ENCODE measurements at regions not wholly inside any gene's neighbourhood (a gene's known extent, or its start where the extent isn't known, plus 50 kb on each side); places are given as distances from the start of the nearest gene placed in this dataset.

DNA sequence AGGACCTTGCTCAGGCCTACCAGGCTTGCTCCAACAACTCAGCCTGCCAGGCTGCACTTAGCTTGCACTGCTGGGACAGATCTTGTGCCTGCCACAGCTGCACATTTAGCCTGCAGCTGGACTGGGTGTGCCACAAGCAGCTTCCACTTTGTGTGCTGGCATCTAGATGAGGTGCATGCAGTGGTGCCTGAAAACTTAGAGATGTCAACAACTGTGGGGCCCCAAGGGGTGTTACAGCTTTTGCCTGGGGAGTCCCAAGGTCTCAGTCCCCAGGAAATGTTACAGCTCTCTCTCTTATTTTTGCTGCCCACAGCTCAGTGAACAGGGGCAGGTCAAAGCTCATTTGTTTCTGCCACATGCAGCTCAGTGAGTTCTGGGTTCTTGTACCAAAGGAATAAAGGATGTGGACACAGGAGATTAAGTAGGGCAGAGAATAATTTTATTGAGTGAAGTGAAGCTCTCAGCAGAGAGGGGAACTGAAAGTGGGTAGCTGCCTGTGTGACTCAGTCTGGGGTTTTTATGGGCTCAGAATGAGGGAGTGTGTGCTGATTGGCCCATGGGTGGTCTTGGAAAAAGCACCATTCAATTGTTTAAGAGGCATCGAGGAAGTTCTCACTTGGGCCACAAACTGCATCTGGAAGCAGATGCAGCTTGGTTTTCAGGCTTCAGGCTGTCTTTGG lies 828.3 kb downstream of the TECRL start:
- WGBS, 2 donors = 40 to 43% methylated on average over 1 of the region's 1 CpG
- H3K4me1 ChIP-seq = no peaks in the 10 kb centered on the region
- DNase-seq (no peak), ATAC-seq (ENCODE audit: low FRiP score in 2 of 2) (no peak)
- H3K27me3 ChIP-seq = no peaks in the 10 kb centered on the region
- no peak for TF ChIP-seq CTCF (IDR thresholded peaks at IDR 0.05)
- TF ChIP-seq EP300 (IDR thresholded peaks at IDR 0.05) = no peak
- TF ChIP-seq POLR2AphosphoS5 (IDR thresholded peaks at IDR 0.05) = no peak
- TF ChIP-seq POLR2A (IDR thresholded peaks at IDR 0.05) = no peak
- H3K4me3 ChIP-seq = no peak overlapping the region
- H3K9me3 ChIP-seq = peaks cover 0 to 7% (median 2%) of the 10 kb centered on the region in 4 donors
- no peak overlapping the region for H3K27ac ChIP-seq
- no peaks in the 10 kb centered on the region for H3K36me3 ChIP-seq

DNA sequence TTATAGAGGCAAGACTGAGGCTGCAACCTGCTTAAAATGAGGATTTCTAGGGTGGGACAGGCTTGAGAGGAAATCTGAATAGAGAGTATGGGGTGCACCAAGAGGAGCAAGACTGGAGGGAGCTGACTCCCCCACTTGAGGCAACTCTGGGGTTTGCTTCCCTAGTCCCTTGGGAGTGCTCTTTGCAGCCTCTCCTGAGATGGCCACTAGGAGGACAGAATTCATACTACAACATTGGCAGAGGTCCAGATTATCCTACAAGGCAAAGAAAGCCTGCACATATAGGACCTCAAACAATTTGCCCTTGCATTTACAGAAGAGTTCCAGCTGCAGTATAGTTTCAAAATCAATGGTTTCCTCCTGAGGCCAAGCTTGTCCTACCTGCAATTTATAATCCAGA lies 830.9 kb downstream of the TECRL start:
- no peaks in the 10 kb centered on the region for H3K27me3 ChIP-seq
- no peak for TF ChIP-seq EP300 (IDR thresholded peaks at IDR 0.05)
- no peak for TF ChIP-seq POLR2A (IDR thresholded peaks at IDR 0.05)
- TF ChIP-seq POLR2AphosphoS5 (IDR thresholded peaks at IDR 0.05) = no peak
- no peak for TF ChIP-seq CTCF (IDR thresholded peaks at IDR 0.05)
- no peaks in the 10 kb centered on the region for H3K36me3 ChIP-seq
- H3K27ac ChIP-seq = no peak overlapping the region
- H3K4me1 ChIP-seq = no peaks in the 10 kb centered on the region
- peaks cover 0 to 16% (median 2%) of the 10 kb centered on the region in 4 donors for H3K9me3 ChIP-seq
- no peak overlapping the region for H3K4me3 ChIP-seq
- DNase-seq (no peak), ATAC-seq (ENCODE audit: low FRiP score in 2 of 2) (no peak)

- no peaks in the 10 kb centered on the region for H3K36me3 ChIP-seq
- H3K27ac ChIP-seq = no peak overlapping the region
- H3K27me3 ChIP-seq = no peaks in the 10 kb centered on the region
- 56 to 74% methylated on average over 2 of the region's 2 CpGs for WGBS, 2 donors
- no peak overlapping the region for H3K4me3 ChIP-seq
- no peak for ATAC-seq (ENCODE audit: low FRiP score in 2 of 2)
- H3K9me3 ChIP-seq = no peaks in the 10 kb centered on the region
- no peak for DNase-seq
- TF ChIP-seq CTCF (IDR thresholded peaks at IDR 0.05) (no peak), EP300 (IDR thresholded peaks at IDR 0.05) (no peak), POLR2A (IDR thresholded peaks at IDR 0.05) (no peak), POLR2AphosphoS5 (IDR thresholded peaks at IDR 0.05) (no peak)
- no peaks in the 10 kb centered on the region for H3K4me1 ChIP-seq
Measured at GRCh38 chr4:63566658-63567057, 842.6 kb downstream of the TECRL start.

DNA sequence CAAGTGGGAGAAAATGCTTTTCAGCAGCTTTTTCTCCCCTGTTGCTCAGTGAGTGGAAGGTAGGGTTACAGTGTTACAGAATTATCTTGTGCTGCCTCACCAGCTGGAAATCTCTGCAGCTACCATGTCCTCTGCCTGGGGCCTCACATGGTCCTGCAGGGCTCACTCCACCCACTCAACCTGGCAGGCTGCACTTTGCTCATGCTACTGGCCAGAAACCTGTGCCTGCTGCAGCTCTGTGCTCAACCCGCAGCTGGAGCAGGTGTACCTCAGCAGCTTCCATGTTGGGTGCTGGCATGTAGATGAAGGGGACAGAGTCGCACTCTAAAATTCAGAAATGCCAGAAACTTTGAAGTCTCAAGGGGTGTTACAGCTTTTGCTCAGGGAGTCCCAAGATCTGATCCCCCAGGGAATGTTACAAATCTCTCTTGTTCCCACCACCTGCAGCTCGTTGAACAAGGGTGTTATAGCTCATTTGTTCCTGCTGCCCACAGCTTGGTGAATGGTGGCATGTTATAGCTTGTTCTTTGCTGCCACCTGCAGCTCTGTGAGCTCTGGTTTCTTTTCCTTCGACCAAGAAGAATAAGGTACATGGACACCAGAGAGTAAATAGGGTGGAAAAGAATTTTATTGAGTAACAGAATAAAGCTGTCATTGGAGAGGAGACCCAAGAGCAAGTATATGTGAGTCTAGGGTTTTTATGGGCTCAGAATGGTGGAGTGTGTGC lies 845.8 kb downstream of the TECRL start:
- Histone ChIP-seq H3K36me3 (no peaks in the 10 kb centered on the region), H3K4me3 (no peak overlapping the region), H3K27ac (no peak overlapping the region), H3K9me3 (no peaks in the 10 kb centered on the region), H3K4me1 (no peaks in the 10 kb centered on the region), H3K27me3 (no peaks in the 10 kb centered on the region)
- 53 to 59% methylated on average over 3 to 4 of the region's 4 CpGs for WGBS, 2 donors
- DNase-seq (peak in 1 of 2 donors; percentile 1), ATAC-seq (ENCODE audit: low FRiP score in 2 of 2) (no peak)
- TF ChIP-seq CTCF (IDR thresholded peaks at IDR 0.05) = no peak
- no peak for TF ChIP-seq POLR2AphosphoS5 (IDR thresholded peaks at IDR 0.05)
- no peak for TF ChIP-seq POLR2A (IDR thresholded peaks at IDR 0.05)

DNA sequence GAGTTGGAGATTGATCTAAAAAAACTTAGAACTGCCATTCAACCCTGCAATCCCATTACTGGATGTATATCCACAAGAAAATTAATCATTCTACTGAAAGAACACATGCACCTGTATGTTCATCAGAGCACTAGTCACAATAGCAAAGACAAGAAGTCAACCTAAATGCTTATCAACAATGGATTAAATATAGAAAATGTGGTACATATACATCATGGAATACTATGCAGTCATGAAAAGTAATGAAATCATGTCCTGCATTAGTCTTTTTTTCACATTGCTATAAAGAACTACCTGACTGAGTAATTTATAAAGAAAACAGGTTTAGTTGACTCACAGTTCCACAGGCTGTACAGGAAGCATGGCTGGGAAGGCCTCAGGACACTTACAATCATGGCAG lies 850.5 kb downstream of the TECRL start:
- no peak for DNase-seq
- H3K27me3 ChIP-seq = no peaks in the 10 kb centered on the region
- H3K9me3 ChIP-seq = no peaks in the 10 kb centered on the region
- H3K4me3 ChIP-seq = no peak overlapping the region
- ATAC-seq (ENCODE audit: low FRiP score in 2 of 2) = no peak
- no peak overlapping the region for H3K27ac ChIP-seq
- H3K36me3 ChIP-seq = no peaks in the 10 kb centered on the region
- no peak for TF ChIP-seq EP300 (IDR thresholded peaks at IDR 0.05)
- TF ChIP-seq POLR2A (IDR thresholded peaks at IDR 0.05) = no peak
- TF ChIP-seq POLR2AphosphoS5 (IDR thresholded peaks at IDR 0.05) = no peak
- no peak for TF ChIP-seq CTCF (IDR thresholded peaks at IDR 0.05)
- no peaks in the 10 kb centered on the region for H3K4me1 ChIP-seq
